K562 (cell line): ENCODE measurements at regions not wholly inside any gene's neighbourhood (a gene's known extent, or its start where the extent isn't known, plus 50 kb on each side); places are given as distances from the start of the nearest gene placed in this dataset.

Experiments used
- ATAC-seq: fragments of 200-7000 bp; cut with Tn5 transposase; 3 replicates; pipeline ENCODE4 v1.9.1; 2020; ENCODE audit warnings: moderate library complexity
- BruUV-seq: library from RNA; stranded (reverse); fragments of 400-500 nt; replicated peaks from 2 replicates; lab custom pipeline; 2021; lab: Mats Ljungman, UMichigan
- CTCF ChIA-PET: fragments of 300-600 bp; formaldehyde crosslinking; extraction: SDS; loops from one replicate; lab custom pipeline; 2021; ENCODE audit warnings: low intra/inter-chr PET ratio; lab: Yijun Ruan, JAX
- POLR2A ChIA-PET: fragments of 300-600, 350-650 bp; sonication (Branson Sonifier 250); formaldehyde crosslinking; extraction: SDS; loops from one replicate; lab custom pipeline; 2021; ENCODE audit warnings: antibody characterized with exemption, inconsistent platforms; lab: Yijun Ruan, JAX
- DNase-seq, 4 experiments: peaks; one replicate each; pipeline versions ENCODE4 v3.0.0 to v3.0.0-alpha.2; 2011 to 2018; ENCODE audit warnings: low spot score in 3 of 4, mixed read lengths in 3 of 4; ENCODE audit errors: extremely low read depth in 1 of 4
- FAIRE-seq: peaks from 2 replicates; lab custom pipeline; 2011; peaks lifted over from hg19 to GRCh38; lab: Jason Lieb, UNC
- H2AFZ ChIP-seq: 2 replicates; pipeline ENCODE4 v1.6.0; 2011; ENCODE audit warnings: low read depth, low read length, control low read depth, inconsistent platforms
- H3K27ac ChIP-seq: fragments of 200-600 bp; 3 replicates; pipeline ENCODE4 v1.8.0; 2011; ENCODE audit warnings: low read depth, mild to moderate bottlenecking, control low read depth, inconsistent platforms, low read length, moderate library complexity, mixed read lengths; ENCODE audit errors: extremely low read depth
- H3K27me3 ChIP-seq, 2 experiments: fragments of 300-600 bp in 1 of 2; 2 replicates in 1 of 2; 3 replicates in 1 of 2; pipeline versions ENCODE4 v1.6.0 to v1.8.0; 2011; ENCODE audit warnings: inconsistent platforms in 2 of 2, low read length in 2 of 2, mild to moderate bottlenecking in 1 of 2, mixed read lengths in 1 of 2, moderate library complexity in 1 of 2; ENCODE audit not compliant: control insufficient read depth in 2 of 2, insufficient read depth in 2 of 2
- H3K36me3 ChIP-seq: fragments of 300-600 bp; 3 replicates; pipeline ENCODE4 v1.8.0; 2011; ENCODE audit warnings: mild to moderate bottlenecking, low read length, inconsistent platforms; ENCODE audit not compliant: control insufficient read depth, insufficient read depth
- H3K4me1 ChIP-seq, 2 experiments: fragments of 200-600 bp in 1 of 2; replicated peaks in 1 of 2; 2 replicates in 1 of 2; 3 replicates in 1 of 2; pipeline versions ENCODE4 v1.5.1 to v1.8.0; 2011; ENCODE audit warnings: inconsistent platforms in 2 of 2, low read length in 2 of 2, mild to moderate bottlenecking in 1 of 2, mixed read lengths in 1 of 2, moderate library complexity in 1 of 2; ENCODE audit not compliant: control insufficient read depth in 2 of 2, insufficient read depth in 2 of 2
- H3K4me2 ChIP-seq: 2 replicates; pipeline ENCODE4 v1.6.1; 2011; ENCODE audit warnings: low read length, control low read depth, inconsistent platforms, mixed read lengths; ENCODE audit not compliant: insufficient read depth
- H3K4me3 ChIP-seq: fragments of 200-600 bp; sonication (generic), shearing (Covaris generic); 2 replicates; pipeline ENCODE4 v1.5.1; 2016; ENCODE audit warnings: control low read depth, inconsistent platforms
- H3K79me2 ChIP-seq: fragments of 200-600 bp; 3 replicates; pipeline ENCODE4 v1.8.0; 2011; ENCODE audit warnings: low read length, inconsistent platforms; ENCODE audit not compliant: control insufficient read depth, insufficient read depth
- H3K9ac ChIP-seq, 2 experiments: 2 replicates each; pipeline versions ENCODE4 v1.6.0 to v1.6.1; 2011; ENCODE audit warnings: low read depth in 2 of 2, low read length in 2 of 2, control low read depth in 1 of 2, inconsistent platforms in 1 of 2, mild to moderate bottlenecking in 1 of 2, mixed read lengths in 1 of 2; ENCODE audit not compliant: insufficient read depth in 1 of 2
- H3K9me1 ChIP-seq: one replicate; pipeline ENCODE4 v1.6.0; 2011; ENCODE audit warnings: inconsistent platforms, mild to moderate bottlenecking, low read length, moderate library complexity; ENCODE audit not compliant: control insufficient read depth, insufficient read depth
- H3K9me3 ChIP-seq: replicated peaks from 2 replicates; pipeline ENCODE4 v1.5.1; 2011; ENCODE audit warnings: low read depth, low read length, inconsistent platforms; ENCODE audit not compliant: control insufficient read depth, insufficient read depth
- H4K20me1 ChIP-seq: replicated peaks from 2 replicates; pipeline ENCODE4 v1.6.1; 2011; ENCODE audit warnings: low read length, inconsistent platforms, mixed read lengths; ENCODE audit not compliant: control insufficient read depth, insufficient read depth
- CCNT2 ChIP-seq: IDR thresholded peaks from 2 replicates; pipeline ENCODE4 v1.6.1; 2011; ENCODE audit warnings: borderline replicate concordance, low read depth, mild to moderate bottlenecking, moderate library complexity, mixed read lengths, low read length; ENCODE audit not compliant: insufficient read length; ENCODE audit errors: extremely low read depth
- TCF7L2 ChIP-seq: fragments of 150-350 bp; IDR thresholded peaks from 2 replicates; pipeline ENCODE4 v1.6.1; 2016; ENCODE audit warnings: low read depth, mild to moderate bottlenecking, low read length, moderate library complexity
- TOE1 ChIP-seq, 2 experiments: fragments of 450-650 bp in 1 of 2; sonication (generic) in 1 of 2; formaldehyde crosslinking in 1 of 2; IDR thresholded peaks; 2 replicates each; pipeline versions ENCODE4 v1.7.1 to v1.8.0; 2016 to 2022; ENCODE audit warnings: borderline replicate concordance in 2 of 2, mild to moderate bottlenecking in 2 of 2, antibody characterized with exemption in 1 of 2, inconsistent platforms in 1 of 2, low read depth in 1 of 2, missing genetic modification reagents in 1 of 2, moderate library complexity in 1 of 2
- ZNF280A ChIP-seq: fragments of 450-650 bp; IDR thresholded peaks from 2 replicates; pipeline ENCODE4 v1.6.1; 2018; ENCODE audit warnings: mild to moderate bottlenecking, low read depth; ENCODE audit not compliant: partially characterized antibody
- ZNF57 ChIP-seq: fragments of 450-650 bp; formaldehyde crosslinking; IDR thresholded peaks from 2 replicates; pipeline ENCODE4 v1.4.0; 2020; ENCODE audit warnings: mild to moderate bottlenecking, moderate library complexity
- WGBS: fragments of 100-300 bp; shearing (Covaris generic); methylation state at CpG from one replicate; pipeline ENCODE4 v1.1.6; 2016; ENCODE audit warnings: low coverage, mixed read lengths; ENCODE audit not compliant: insufficient coverage; ENCODE audit errors: missing lambda C conversion rate; 5-methylcytosine and 5-hydroxymethylcytosine counted together
- in situ Hi-C: fragments of 300-500 bp; cut with MboI; formaldehyde crosslinking; loops from 4 replicates; pipeline ENCODE4 v1.15.0; 2018; ENCODE audit warnings: inconsistent platforms, mixed read lengths
- intact Hi-C: fragments of 100-400 bp; cut with micrococcal nuclease; formaldehyde crosslinking; loops from 2 replicates; pipeline ENCODE4 v1.14.2; 2022

- no peaks in the 10 kb centered on the region for H3K9me3 ChIP-seq
- no peak overlapping the region for H2AFZ ChIP-seq
- BruUV-seq, result no TSS peak
- intact Hi-C loops, result no loop called here
- TF ChIP-seq ZNF57, result no peak
- no peak for TF ChIP-seq CCNT2
- TF ChIP-seq TOE1 (IDR thresholded peaks at IDR 0.05; ENCODE audit: borderline replicate concordance), result no peak
- no peak for TF ChIP-seq TOE1 (CRISPR knock-in tag; IDR thresholded peaks at IDR 0.05; ENCODE audit: borderline replicate concordance, low read depth)
- TF ChIP-seq TCF7L2, result no peak
- no peak for TF ChIP-seq ZNF280A
- FAIRE-seq (no peak), DNase-seq (no peak), ATAC-seq (no peak)
- H3K79me2 ChIP-seq, result no peaks in the 10 kb centered on the region
- H3K4me3 ChIP-seq, result no peak overlapping the region
- H3K4me1 ChIP-seq, result no peaks in the 10 kb centered on the region
- H3K9ac ChIP-seq, result no peak overlapping the region
- CTCF ChIA-PET, result no interaction called here
- no peak overlapping the region for H3K27ac ChIP-seq
- in situ Hi-C loops, result no loop called here
- no peaks in the 10 kb centered on the region for H4K20me1 ChIP-seq
- H3K4me2 ChIP-seq, result no peak overlapping the region
- WGBS, result 0% methylated on average over 3 of the region's 3 CpGs
- POLR2A ChIA-PET, result interaction anchor here (1.1 kb wide), 1 partner anchor 1472 kb away, joined by 3 read pairs; no protein-coding TSS in a partner anchor
- H3K9me1 ChIP-seq, result no peaks in the 10 kb centered on the region
- H3K27me3 ChIP-seq, result no peaks in the 10 kb centered on the region
- H3K36me3 ChIP-seq, result no peaks in the 10 kb centered on the region
Observed at GRCh38 chr2:153568105-153568504, 89.5 kb upstream of the RPRM start.
